NCI-H510A (cell line): ENCODE measurements at regions not wholly inside any gene's neighbourhood (a gene's known extent, or its start where the extent isn't known, plus 50 kb on each side); places are given as distances from the start of the nearest gene placed in this dataset.
"Not testable (repeated sequence)": the region's sequence is repeated elsewhere in the genome, so short reads cannot be mapped to it uniquely, and the experiment has no call there.

Experiments
- DNase-seq: peaks from one replicate; lab custom pipeline; 2025; lab: John Stamatoyannopoulos, UW

DNA sequence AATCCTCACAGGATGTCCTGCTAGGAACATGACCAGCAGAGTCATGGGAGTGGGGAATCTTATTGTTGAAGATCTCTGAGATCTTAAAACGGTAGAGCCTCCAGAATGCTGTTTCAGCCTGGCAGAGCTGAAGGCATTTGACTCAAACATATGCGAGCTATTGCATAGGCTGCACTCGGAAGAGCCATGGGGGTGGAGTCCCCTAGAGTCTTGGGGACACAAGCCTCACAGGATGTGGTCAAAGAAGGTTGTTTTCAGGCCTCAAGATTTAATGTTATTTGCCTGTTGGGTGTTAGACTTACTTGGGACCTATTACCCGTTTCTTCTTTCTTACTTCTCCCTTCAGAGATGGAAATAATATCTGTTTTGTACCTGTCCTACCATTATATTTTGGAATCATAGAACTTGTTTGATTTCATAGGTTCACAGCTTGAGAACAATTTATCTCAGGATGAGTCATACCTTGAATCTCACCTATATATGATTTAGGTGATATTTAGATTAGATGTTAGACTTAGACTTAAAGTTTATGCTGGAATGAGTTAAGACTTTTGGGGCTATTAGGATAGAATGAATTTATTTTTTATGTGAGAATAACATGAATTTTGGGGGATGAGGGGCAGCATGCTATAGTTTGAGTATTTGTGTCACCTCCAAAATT is 172.2 kb upstream of the ATP2B1 start:
- no peak for DNase-seq

DNA sequence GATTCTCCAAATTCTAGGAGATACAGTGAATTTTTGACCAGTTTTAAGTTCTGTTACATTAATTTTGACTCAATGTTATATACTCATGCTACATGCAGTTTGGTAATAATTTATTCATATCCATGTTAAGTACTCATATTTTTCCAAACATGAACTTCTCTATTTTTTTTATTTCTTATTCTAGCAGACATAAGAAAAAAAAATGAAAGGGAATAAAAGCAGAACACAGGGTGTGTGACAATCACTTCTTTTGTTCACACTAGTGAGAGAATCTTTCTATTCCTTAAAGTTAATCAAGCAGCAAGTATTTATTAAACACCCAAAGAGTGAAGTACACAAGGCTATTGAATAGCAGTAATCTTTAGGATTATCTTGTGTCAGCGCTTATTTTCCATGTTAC is 171.1 kb upstream of the ATP2B1 start:
- no peak for DNase-seq

DNA sequence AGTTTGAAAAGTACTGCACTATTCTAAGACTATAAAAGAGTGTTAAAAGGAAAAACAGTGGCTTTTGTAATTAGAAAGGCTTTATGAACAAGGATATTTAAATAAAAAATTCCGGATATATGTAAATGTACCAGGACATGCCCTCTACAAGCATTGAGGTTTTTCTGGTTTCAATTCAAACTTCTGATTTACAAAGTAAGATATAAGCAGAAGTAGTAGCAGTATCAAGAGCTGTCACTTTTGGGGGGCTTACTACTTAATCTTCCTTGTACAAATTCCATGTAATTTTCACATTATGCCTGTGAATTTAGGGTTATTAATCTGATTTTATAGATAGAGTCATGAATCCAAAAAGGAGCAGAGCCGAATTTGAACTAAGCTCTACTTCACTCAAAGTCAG is 170.3 kb upstream of the ATP2B1 start:
- no peak for DNase-seq

DNA sequence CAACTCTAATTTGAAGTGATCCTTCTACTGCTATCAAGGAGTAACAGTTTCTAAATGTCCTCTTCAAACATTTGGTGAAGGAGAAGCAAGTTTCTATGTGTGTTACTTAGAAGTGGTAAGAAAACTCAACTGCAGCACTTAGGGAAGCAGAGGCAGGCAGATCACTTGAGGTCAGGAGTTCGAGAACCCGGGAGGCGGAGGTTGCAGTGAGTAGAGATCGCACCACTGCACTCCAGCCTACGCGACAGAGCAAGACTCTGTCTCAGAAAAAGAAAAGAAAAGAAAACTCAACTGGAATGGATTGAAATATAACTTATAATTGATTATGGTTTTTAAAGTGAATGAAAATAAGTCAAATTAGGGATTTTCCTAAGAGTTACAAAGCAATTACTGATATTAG is 169.7 kb upstream of the ATP2B1 start:
- no peak for DNase-seq

DNA sequence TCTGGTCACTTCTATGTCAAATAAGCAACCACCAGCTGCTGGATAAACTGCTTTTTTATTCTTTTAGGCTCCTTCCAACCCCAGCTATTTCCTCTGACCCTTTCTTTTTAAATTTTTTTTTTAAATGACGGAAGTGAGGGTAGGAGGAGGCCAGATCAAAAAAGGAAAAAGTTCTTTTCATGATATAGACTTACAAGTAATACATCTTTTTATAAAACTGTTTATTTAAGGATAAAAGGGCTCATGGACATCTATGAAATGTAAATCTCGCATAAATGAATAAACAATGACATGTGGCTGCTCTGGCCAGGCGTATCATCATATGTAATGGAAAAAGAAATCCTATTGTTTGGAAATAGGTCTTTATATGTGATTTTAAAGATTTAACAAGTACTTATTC is 169.0 kb upstream of the ATP2B1 start:
- no peak for DNase-seq

DNA sequence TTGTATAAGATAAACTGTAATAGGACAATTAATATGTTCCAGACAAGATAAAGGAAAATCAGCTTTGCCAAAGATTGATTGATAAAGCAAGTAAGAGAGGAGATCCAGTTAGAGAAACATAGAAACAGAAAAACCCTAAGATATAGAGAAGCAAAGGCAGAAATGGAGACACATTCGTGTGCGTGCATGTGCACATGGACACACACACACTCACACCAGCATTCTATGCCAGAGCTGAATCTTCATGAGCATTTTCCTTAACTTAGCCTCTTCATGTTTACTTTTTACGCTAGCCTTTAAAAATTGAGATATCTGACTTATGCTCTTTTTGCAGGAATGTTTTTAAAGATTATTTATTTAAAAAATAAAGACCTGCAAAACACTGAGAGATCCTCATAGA is 168.5 kb upstream of the ATP2B1 start:
- no peak for DNase-seq

DNA sequence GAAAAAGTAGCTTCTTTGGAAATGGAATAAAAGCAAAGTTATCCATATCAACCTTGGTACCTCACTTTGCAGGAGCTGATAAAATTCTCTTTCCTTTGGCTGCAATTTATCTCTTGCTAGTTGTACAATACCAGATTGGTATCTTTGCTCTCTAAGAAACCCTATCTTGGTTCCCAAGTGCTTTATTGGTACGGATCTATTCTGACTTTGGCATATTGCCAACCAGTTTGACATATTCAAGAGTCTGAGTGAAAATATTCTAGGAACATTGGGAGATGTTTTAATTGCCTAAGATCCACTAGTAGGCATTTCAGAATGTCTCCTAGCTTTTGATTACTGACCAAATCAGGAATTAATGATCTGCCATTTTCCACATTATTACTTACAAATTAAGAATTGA is 167.2 kb upstream of the ATP2B1 start:
- no peak for DNase-seq

DNA sequence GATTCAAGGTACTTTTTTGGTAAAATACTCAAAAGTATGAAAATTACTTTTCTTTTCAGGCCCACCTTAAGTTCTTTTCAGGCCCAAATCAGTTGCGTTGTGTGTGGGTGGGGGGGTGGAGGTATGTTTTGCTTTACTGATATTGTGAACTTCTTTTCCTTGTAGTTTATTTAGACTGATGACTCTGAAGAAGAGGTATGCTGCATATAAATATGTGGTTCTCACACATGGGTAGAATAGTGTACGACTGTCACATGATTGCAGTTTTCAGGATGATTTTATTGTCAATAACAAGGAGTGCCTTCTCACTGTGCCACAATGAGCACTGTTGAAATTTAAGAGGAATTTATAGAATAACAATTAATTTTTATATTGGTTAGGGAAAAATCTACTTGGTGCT is 166.6 kb upstream of the ATP2B1 start:
- DNase-seq = no peak

DNA sequence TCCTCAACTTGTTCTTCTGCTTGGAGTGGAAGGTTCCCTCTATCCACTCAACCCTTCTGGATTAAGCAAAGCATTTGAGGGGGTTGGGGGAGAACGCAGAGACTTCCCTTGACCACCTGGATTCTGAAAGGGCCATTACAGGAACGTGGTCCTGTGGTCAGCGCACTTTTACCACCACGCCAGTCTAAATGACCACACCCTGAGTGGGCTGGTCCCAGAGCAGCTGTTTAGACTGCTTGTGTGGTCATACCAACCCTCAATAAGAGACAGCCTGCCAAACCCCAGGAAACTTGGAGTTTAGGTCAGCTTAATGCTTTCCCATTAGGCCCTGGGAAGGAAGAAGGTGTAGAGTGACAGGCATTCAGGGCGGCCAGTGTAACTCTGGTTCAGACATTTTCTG is 165.5 kb upstream of the ATP2B1 start:
- DNase-seq = no peak

DNA sequence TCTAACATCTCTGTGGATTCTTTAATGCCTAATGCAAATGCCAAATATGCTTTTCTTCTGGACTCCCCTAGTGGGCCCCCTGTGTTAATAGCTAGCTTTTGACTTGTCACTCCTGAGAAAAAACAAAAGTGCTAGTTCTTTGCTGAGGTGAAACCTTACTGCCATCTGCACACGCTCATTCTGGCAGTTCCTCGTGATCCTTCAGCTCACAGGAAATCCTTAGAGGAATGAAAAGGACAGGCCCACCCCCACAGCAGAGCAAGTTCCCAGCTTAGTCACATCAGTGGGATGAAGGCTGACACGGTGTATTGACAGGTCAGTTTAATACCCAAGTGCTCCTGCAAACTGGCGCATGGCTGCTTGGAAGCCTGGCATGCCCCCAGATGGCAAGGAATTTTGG is 165.1 kb upstream of the ATP2B1 start:
- no peak for DNase-seq

DNA sequence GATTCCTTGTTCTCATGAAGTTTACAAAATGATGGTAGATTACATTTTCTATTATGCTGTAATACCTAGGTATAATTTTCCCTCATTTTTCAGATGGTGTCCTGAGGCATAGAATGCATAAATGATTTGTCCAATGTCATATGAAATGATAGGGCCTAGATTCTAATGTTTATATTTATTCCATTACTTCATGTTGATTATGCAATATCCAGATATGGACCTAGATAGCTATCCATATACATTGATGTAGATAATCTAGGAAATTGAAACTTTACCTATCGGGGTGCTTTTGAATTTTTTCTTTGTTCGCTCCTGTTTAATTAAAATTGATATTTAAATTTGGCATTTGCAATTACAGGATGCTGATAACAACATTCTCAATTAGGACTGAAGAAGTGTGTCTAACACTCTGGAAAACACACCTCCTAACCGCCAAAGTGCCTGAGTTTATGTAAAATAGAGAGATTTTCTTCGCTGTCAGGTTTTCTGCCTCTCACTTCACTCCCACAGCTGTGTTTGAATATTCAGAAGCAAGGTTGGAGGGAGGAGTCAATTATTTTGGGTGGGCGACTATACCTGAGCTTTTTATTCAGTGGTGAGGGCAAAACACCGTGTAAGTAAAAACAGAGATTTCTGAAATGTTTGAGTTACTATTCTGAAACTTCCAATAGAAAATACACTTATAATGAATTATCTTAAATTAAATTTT is 164.4 kb upstream of the ATP2B1 start:
- DNase-seq = no peak

DNA sequence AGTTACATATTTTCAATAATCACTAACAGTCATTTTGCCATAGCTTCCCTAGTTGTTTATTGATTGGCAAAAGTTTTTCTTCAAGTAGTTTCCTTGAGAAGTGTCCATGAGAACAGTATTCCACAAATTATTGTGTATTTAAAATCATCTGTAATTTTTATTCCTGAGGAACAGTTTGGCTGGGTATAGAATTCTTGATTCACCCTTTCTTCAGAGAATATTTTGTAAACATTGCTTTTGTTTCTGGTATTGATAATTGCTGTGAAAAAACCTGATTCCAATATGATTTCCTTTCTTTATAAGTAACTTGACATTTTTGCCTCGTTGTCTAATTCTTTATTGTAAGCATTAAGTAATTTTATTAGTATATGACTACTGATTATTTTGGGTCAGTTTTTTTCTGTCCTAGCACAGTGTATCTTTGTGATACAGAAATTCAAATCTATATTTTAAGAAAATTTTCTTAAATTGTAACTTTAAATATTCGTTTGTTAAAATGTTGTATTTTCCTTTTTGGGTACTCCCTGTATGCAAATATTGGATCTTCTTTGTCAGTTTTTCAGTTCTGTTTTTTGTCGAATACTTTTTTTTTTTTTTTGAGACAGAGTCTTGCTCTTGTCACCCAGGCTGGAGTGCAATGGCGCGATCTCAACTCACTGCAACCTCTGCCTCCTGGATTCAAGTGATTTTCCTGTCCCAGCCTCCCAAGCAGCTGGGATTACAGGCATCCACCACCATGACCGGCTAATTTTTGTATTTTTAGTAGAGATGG is 162.0 kb upstream of the ATP2B1 start:
- DNase-seq = no peak

DNA sequence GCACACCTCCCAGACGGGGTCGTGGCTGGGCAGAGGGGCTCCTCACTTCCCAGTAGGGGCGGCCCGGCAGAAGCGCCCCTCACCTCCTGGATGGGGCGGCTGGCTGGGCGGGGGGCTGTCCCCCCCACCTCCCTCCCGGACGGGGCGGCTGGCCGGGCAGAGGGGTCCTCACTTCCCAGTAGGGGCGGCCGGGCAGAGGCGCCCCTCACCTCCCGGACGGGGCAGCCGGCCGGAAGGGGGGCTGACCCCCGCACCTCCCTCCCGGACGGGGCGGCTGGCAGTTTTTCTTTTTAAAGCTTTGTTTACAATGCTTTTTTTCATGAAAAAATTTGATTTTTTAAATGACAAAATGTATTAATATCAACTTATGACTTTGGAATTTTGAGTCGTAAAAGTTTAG is 159.0 kb upstream of the ATP2B1 start:
- DNase-seq = not testable (repeated sequence)

DNA sequence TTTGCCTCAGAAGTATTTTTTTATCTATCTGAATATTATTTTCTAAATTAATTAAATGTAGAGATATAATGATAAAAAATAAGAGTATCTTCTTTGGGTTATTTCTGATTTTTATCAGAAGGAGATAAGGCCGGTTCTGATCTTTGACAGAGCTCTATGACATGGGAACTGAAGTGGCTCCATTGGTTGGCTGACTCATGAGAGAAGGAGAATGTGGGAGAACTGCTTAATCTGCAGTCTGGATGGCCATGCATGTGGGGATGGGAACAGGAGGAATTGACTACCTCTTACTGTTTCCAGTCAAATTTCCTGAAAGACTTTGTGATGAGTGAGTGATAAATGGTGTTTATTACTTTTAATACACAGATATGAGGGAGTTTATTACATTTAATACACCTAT is 155.8 kb upstream of the ATP2B1 start:
- no peak for DNase-seq

DNA sequence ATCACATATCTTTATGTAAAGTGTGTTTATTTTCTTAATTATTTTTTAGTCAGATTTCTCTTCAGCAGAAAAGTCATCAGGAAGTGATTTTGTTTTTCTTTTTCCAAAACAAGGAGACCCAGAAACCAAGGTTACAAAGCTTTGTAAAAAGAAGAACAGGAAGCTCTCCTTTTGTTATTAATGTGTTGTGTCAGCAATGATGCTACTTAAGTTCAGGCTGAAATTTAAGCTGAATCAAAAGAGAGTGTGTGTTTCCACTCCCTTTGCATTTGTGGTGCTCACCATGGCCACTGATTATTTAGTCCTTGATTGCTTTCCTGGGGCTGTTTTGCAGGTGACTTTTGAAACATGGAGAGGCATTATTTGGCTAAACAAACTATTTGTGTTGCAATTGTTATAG is 155.3 kb upstream of the ATP2B1 start:
- DNase-seq = no peak

DNA sequence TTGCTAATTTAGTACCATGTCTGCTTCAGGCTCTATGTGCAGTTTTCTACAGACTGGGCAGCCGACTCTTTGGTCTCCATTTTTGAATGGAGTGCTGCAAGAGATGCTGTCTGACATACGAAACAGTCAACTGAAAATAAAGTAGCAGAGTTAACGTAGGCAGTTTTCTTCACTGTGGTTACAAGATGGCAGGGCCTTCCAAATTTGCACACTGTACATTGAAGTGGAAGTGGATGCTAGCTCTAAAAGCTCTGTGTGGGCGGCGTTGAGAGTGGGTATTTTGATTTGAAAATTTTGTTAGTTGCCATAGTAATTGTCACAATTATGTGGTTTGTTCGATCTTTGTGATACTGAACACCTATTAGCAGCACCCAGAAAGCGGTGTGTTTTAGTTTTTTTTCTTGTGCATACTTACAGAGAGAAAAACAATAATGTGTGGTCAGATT is 154.9 kb upstream of the ATP2B1 start:
- no peak for DNase-seq

DNA sequence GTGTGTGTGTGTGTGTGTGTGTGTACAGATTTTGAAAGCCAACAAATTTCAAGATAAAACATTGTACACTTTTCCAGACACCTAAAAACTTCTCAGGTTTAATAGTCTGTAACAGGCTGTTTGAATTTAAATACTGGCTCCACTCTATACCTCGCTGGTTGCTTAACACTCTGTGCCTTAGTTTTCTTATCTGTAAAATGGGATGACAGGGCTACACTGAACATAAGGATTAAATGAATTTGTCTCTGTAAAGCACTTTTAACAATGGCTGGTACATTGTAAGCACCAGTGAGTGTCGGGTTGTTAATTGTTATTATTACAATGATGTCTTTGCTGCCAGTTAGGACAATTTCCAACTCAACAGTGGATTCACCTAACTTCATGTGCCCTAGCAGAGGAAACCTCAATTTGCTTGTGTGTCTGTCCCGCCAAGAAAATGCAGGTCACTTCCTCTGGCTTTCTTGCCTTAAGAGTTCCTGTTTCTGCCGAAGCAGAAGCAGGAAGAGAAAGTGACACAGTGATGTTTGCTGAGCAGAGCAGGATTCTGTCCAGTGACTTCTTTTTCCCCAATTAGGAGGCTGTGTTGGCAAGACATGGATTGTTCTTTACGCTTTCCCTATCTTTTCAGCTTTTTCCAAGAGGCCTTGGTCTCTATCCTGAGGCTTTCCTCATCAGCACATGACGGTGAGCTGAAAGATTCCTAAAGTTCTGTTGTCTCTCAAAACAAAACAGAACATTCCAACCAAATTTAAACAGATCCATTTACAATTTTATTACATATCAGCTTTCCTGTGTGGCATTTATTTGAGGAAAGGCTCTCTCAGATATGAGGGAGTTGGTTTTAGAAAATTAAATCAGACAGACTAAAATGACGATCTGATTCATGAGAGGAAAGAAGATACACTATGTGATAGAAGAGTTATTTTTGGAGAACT is 154.1 kb upstream of the ATP2B1 start:
- DNase-seq = no peak

DNA sequence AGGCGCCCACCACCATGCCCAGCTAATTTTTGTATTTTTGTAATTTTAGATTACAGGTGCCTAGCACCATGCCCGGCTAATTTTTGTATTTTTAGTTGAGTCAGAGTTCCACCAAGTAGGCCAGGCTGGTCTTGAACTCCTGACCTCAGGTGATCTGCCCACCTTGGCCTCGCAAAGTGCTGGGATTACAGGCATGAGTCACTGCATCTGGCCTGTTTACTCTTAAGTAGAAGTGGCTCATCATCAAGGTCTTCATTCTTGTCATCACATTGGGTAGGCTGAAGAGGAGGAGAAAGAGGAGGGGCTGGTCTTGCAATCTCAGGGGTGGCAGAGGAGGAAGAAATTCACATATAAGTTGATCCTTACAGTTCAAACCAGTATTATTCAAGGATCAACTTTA is 152.4 kb upstream of the ATP2B1 start:
- DNase-seq = no peak

DNA sequence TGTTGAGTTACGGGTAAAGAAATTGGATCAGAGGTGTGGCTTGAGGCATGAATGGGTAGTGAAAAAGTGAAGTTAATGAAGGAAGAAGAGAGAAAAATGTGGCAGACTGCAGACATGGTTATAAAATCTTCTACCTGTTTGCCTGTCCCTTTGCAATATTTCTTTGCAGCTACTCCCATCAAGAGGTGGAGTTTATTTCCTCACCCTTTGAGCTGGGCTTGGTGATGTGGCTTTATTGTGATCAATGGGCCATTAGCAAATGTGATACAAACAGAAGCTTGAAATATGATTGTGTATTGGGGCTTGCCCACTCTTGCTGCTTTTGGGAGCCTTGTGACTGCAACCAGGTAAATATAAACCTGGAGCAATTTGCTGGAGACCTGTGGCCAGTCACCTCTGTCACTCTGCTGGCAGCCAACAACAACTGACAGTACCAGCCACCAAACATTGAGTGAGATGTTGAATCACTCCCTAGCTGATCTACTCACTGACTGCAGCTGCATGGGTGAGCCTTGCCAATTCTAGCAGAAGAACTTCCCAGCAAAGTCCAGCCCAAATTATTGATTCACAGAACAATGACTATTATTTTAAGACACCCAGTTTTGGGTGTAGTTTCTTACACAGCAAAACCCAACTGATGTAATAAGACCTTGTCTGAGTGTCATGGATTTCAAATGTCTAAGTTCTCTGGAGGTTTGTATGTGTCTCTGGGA is 151.0 kb upstream of the ATP2B1 start:
- no peak for DNase-seq

DNA sequence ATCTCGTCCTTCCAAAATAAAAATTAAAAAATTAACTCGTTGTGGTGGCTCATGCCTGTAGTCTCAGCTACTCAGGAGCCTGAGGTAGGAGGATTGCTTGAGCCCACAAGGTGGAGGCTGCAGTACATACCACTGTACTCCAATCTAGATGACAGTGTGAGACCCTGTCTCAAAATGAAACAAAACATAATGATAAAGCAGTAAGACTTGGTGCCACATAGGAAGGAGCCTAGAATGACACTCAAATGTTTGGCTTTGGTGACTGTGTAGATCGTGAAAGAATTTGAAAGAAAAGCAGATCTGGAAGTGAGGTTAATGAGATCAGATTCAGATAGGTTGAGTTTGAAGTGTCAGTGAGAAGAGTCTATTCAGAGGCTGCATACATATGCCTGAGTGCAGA is 150.1 kb upstream of the ATP2B1 start:
- DNase-seq = no peak

DNA sequence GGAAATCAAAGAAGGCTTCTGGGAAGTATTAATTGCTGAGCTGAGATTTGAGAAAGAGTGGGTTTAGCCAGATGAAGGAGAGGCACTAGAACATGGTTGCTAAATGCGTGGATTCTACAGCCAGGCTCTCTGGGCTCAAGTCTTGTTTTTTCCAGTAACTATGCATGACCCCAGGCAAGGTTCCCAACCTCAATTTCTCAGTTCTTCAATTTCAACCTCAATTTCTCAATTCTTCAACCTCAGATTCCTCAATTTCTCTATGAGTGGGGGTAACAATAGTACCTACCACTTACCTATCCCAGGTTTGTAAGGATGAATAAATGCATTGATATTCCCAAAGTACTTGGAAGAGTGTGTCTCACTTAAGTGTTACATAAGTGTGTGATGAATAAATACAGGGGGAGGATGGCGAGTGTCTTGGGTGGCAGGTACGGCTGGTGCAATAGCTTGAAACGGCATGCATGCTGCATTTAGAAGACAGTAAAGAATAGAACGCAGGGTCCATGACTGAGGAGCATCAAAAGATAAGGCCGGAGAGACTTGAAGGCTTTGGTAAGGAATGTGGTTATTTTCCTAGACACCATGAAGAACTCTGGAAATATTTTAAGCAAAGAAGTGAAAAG is 149.1 kb upstream of the ATP2B1 start:
- no peak for DNase-seq
